Hematopoietic multipotent progenitor cell treated with erythropoietin and hydrocortisone succinate and interleukin-3 and kit ligand, for 4 days (in vitro differentiated cells): ENCODE measurements at regions not wholly inside any gene's neighbourhood (a gene's known extent, or its start where the extent isn't known, plus 50 kb on each side); places are given as distances from the start of the nearest gene placed in this dataset.
"Not testable (repeated sequence)": the region's sequence is repeated elsewhere in the genome, so short reads cannot be mapped to it uniquely, and the experiment has no call there.

Experiments used
- DNase-seq: peaks from one replicate; pipeline ENCODE4 v3.0.0-alpha.2; 2015

- no peak for DNase-seq
Observed at GRCh38 chr1:209100460-209100859, 483.1 kb upstream of the CAMK1G start.

GRCh38 chr1:209101106-209101505, 482.4 kb upstream of the CAMK1G start:
- DNase-seq: no peak

- no peak for DNase-seq
Observed at GRCh38 chr1:209102120-209102519, 481.4 kb upstream of the CAMK1G start.

GRCh38 chr1:209102531-209102930, 481.0 kb upstream of the CAMK1G start:
- DNase-seq: no peak

- DNase-seq: no peak
Observed at GRCh38 chr1:209103092-209103491, 480.4 kb upstream of the CAMK1G start.

- no peak for DNase-seq
Observed at GRCh38 chr1:209104646-209105045, 478.9 kb upstream of the CAMK1G start.

GRCh38 chr1:209105701-209106100, 477.8 kb upstream of the CAMK1G start:
- no peak for DNase-seq

GRCh38 chr1:209106237-209106741, 477.2 kb upstream of the CAMK1G start:
- DNase-seq: no peak

- no peak for DNase-seq
Observed at GRCh38 chr1:209106861-209107260, 476.7 kb upstream of the CAMK1G start.

- DNase-seq: no peak
Observed at GRCh38 chr1:209107535-209107934, 476.0 kb upstream of the CAMK1G start.

GRCh38 chr1:209109001-209109785, 474.3 kb upstream of the CAMK1G start:
- peak; percentile 8 for DNase-seq

- DNase-seq: no peak
Observed at GRCh38 chr1:209113521-209113920, 470.0 kb upstream of the CAMK1G start.

- no peak for DNase-seq
Observed at GRCh38 chr1:209116705-209117104, 466.8 kb upstream of the CAMK1G start.

GRCh38 chr1:209123601-209124000, 459.9 kb upstream of the CAMK1G start:
- DNase-seq: no peak

GRCh38 chr1:209129091-209129490, 454.4 kb upstream of the CAMK1G start:
- DNase-seq: not testable (repeated sequence)

GRCh38 chr1:209130886-209131285, 452.6 kb upstream of the CAMK1G start:
- DNase-seq: no peak

GRCh38 chr1:209132736-209133467, 450.6 kb upstream of the CAMK1G start:
- no peak for DNase-seq

- no peak for DNase-seq
Observed at GRCh38 chr1:209134001-209134400, 449.5 kb upstream of the CAMK1G start.

GRCh38 chr1:209143916-209144315, 439.6 kb upstream of the CAMK1G start:
- DNase-seq: no peak

GRCh38 chr1:209150114-209150513, 433.4 kb upstream of the CAMK1G start:
- peak; percentile 70 for DNase-seq

- no peak for DNase-seq
Observed at GRCh38 chr1:209153411-209153810, 430.1 kb upstream of the CAMK1G start.

- DNase-seq: no peak
Observed at GRCh38 chr1:209154912-209155311, 428.6 kb upstream of the CAMK1G start.

GRCh38 chr1:209155546-209155945, 428.0 kb upstream of the CAMK1G start:
- DNase-seq: no peak

- no peak for DNase-seq
Observed at GRCh38 chr1:209156991-209157390, 426.5 kb upstream of the CAMK1G start.
